Sigmoid colon (tissue), 4 donors: ENCODE measurements at regions not wholly inside any gene's neighbourhood (a gene's known extent, or its start where the extent isn't known, plus 50 kb on each side); places are given as distances from the start of the nearest gene placed in this dataset.

Source experiments
- CTCF ChIP-seq, 4 experiments: fragments of 450-650 bp in 3 of 4; fragments of 200-600 bp in 1 of 4; IDR thresholded peaks; one replicate each; pipeline ENCODE4 v1.5.1; 2016 to 2019; ENCODE audit warnings: antibody characterized with exemption in 4 of 4, mild to moderate bottlenecking in 3 of 4, moderate library complexity in 2 of 4
- EP300 ChIP-seq, 4 donors: sonication (generic); formaldehyde crosslinking; IDR thresholded peaks; one replicate each; pipeline ENCODE4 v1.6.1; 2017; ENCODE audit warnings: antibody characterized with exemption in 4 of 4
- POLR2A ChIP-seq, 2 donors: fragments of 450-650 bp; IDR thresholded peaks; one replicate each; pipeline ENCODE4 v1.6.1; 2016; ENCODE audit warnings: antibody characterized with exemption in 2 of 2, mild to moderate bottlenecking in 2 of 2, moderate library complexity in 2 of 2
- POLR2AphosphoS5 ChIP-seq, 4 donors: sonication (generic); formaldehyde crosslinking; IDR thresholded peaks; one replicate each; pipeline ENCODE4 v1.6.1; 2017; ENCODE audit warnings: antibody characterized with exemption in 4 of 4

- TF ChIP-seq CTCF (IDR thresholded peaks at IDR 0.05) (no peak), EP300 (IDR thresholded peaks at IDR 0.05) (no peak), POLR2A (IDR thresholded peaks at IDR 0.05) (no peak), POLR2AphosphoS5 (IDR thresholded peaks at IDR 0.05) (no peak)
These were observed 86.8 kb downstream of the CCT6B start for GRCh38 chr17:34874478-34874877.
